ENCODE measurements at regions not wholly inside any gene's neighbourhood (a gene's known extent, or its start where the extent isn't known, plus 50 kb on each side); places are given as distances from the start of the nearest gene placed in this dataset.

DNA sequence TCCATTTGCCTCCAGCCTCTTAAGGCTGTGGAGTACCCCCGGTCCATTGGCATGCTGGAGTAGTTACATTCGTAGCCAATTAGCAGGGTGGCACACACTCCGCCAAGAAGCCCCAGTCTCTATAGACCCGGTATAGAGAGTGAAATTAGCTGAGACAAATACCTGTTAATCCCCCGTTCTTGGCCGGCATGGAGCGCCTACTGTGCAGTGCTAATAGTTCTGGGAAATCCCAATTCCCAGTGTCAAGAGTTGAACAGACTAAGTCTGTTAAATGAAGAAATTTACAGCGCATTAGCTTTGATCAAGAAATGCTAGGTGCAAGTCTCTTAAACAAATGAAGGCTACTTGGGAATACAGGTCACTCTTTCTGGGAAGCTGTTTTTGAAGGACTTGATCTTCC, 127.8 kb upstream of the ARX start:
- intact Hi-C loops (cut with micrococcal nuclease): loop anchor here (10.0 kb wide), 1 partner anchor 309 kb away; no protein-coding TSS in a partner anchor
- no peak overlapping the region for H3K9ac ChIP-seq (ENCODE audit: insufficient read depth, low read length, poor library complexity, severe bottlenecking)
- no peak overlapping the region for H3K4me3 Mint-ChIP-seq
- peaks cover 2 to 10% (median 9%) of the 10 kb centered on the region in 3 donors for H3K27me3 Mint-ChIP-seq (ENCODE audit: low read depth in 3 of 3)
- no peak overlapping the region for H3K27ac Mint-ChIP-seq
- H3K36me3 Mint-ChIP-seq: no peaks in the 10 kb centered on the region
- peaks cover 0 to 2% (median 0%) of the 10 kb centered on the region in 7 donors for H3K9me3 Mint-ChIP-seq
- H3K4me3 ChIP-seq (replicated peaks in 1 of 3; ENCODE audit: low read depth in 2 of 3, low read length in 3 of 3): no peak overlapping the region
- H2AFZ ChIP-seq (ENCODE audit: insufficient read depth, low read depth, low read length, poor library complexity, severe bottlenecking): no peak overlapping the region
- peaks cover 3 to 5% of the 10 kb centered on the region in 2 donors for H3K27me3 ChIP-seq (ENCODE audit: control insufficient read depth in 2 of 2, insufficient read depth in 2 of 2, low read length in 2 of 2)
- 95% methylated on average over 4 of the region's 8 CpGs for WGBS (ENCODE audit: insufficient coverage)
- H3K27ac ChIP-seq (ENCODE audit: low read depth in 1 of 2, low read length in 2 of 2): no peak overlapping the region
- no peaks in the 10 kb centered on the region for H4K20me1 ChIP-seq (ENCODE audit: insufficient read depth, low read length)
- DNase-seq: no peak
- H3K79me2 ChIP-seq (ENCODE audit: insufficient read depth, low read length): no peaks in the 10 kb centered on the region
- H3K4me2 ChIP-seq (replicated peaks; ENCODE audit: extremely low read depth, low read length, poor library complexity, severe bottlenecking): no peak overlapping the region
- peaks cover 2% of the 10 kb centered on the region for H3K4me1 Mint-ChIP-seq
- H3K36me3 ChIP-seq (replicated peaks in 1 of 2; ENCODE audit: control insufficient read depth in 1 of 2, insufficient read depth in 2 of 2, low read length in 2 of 2): no peaks in the 10 kb centered on the region
- no peaks in the 10 kb centered on the region for H3K4me1 ChIP-seq (ENCODE audit: control insufficient read depth in 1 of 2, insufficient read depth in 2 of 2, low read length in 2 of 2)
- no peaks in the 10 kb centered on the region for H3K9me3 ChIP-seq (replicated peaks in 1 of 2; ENCODE audit: control insufficient read depth in 1 of 2, insufficient read depth in 1 of 2, low read length in 2 of 2)
- TF ChIP-seq, protein P1, sequence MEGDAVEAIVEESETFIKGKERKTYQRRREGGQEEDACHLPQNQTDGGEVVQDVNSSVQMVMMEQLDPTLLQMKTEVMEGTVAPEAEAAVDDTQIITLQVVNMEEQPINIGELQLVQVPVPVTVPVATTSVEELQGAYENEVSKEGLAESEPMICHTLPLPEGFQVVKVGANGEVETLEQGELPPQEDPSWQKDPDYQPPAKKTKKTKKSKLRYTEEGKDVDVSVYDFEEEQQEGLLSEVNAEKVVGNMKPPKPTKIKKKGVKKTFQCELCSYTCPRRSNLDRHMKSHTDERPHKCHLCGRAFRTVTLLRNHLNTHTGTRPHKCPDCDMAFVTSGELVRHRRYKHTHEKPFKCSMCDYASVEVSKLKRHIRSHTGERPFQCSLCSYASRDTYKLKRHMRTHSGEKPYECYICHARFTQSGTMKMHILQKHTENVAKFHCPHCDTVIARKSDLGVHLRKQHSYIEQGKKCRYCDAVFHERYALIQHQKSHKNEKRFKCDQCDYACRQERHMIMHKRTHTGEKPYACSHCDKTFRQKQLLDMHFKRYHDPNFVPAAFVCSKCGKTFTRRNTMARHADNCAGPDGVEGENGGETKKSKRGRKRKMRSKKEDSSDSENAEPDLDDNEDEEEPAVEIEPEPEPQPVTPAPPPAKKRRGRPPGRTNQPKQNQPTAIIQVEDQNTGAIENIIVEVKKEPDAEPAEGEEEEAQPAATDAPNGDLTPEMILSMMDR (IDR thresholded peaks at IDR 0.05): no peak

DNA sequence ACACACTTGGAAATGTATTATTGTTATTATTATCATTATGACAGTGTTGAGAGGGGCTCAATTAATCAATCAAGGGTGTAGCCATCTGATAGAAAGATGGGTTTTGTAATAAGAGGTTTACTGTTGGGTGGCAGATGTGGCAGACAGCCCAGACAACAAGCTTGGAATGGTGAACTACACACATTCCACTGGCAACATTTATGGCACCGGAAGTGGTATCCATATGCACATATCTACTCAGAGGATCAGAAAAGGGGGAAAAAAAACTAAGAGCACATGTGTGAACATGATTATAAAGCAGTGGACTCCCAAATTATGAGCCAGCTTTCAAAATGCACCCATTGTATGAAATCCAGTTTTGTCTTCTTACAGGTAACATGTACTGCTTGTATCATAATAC, 125.9 kb upstream of the ARX start:
- TF ChIP-seq, protein P1 (IDR thresholded peaks at IDR 0.05): no peak
- H3K4me2 ChIP-seq (replicated peaks; ENCODE audit: extremely low read depth, low read length, poor library complexity, severe bottlenecking): no peak overlapping the region
- H3K36me3 Mint-ChIP-seq: no peaks in the 10 kb centered on the region
- H3K27ac Mint-ChIP-seq: no peak overlapping the region
- intact Hi-C loops (cut with micrococcal nuclease): loop anchor here (10.0 kb wide), 1 partner anchor 307 kb away; no protein-coding TSS in a partner anchor
- no peaks in the 10 kb centered on the region for H3K4me1 ChIP-seq (ENCODE audit: control insufficient read depth in 1 of 2, insufficient read depth in 2 of 2, low read length in 2 of 2)
- peaks cover 3 to 5% of the 10 kb centered on the region in 2 donors for H3K27me3 ChIP-seq (ENCODE audit: control insufficient read depth in 2 of 2, insufficient read depth in 2 of 2, low read length in 2 of 2)
- no peaks in the 10 kb centered on the region for H3K79me2 ChIP-seq (ENCODE audit: insufficient read depth, low read length)
- no peak overlapping the region for H3K4me3 ChIP-seq (replicated peaks in 1 of 3; ENCODE audit: low read depth in 2 of 3, low read length in 3 of 3)
- no peak overlapping the region for H2AFZ ChIP-seq (ENCODE audit: insufficient read depth, low read depth, low read length, poor library complexity, severe bottlenecking)
- DNase-seq: no peak
- no peak overlapping the region for H3K4me3 Mint-ChIP-seq
- H3K9ac ChIP-seq (ENCODE audit: insufficient read depth, low read length, poor library complexity, severe bottlenecking): no peak overlapping the region
- H3K36me3 ChIP-seq (replicated peaks in 1 of 2; ENCODE audit: control insufficient read depth in 1 of 2, insufficient read depth in 2 of 2, low read length in 2 of 2): no peaks in the 10 kb centered on the region
- H3K4me1 Mint-ChIP-seq: peaks cover 2% of the 10 kb centered on the region
- no CpG with 5 or more reads among the region's 1 CpG for WGBS (ENCODE audit: insufficient coverage)
- H4K20me1 ChIP-seq (ENCODE audit: insufficient read depth, low read length): no peaks in the 10 kb centered on the region
- no peak overlapping the region for H3K27ac ChIP-seq (ENCODE audit: low read depth in 1 of 2, low read length in 2 of 2)
- H3K27me3 Mint-ChIP-seq (ENCODE audit: low read depth in 3 of 3): peaks cover 2 to 18% (median 7%) of the 10 kb centered on the region in 3 donors
- no peaks in the 10 kb centered on the region for H3K9me3 ChIP-seq (replicated peaks in 1 of 2; ENCODE audit: control insufficient read depth in 1 of 2, insufficient read depth in 1 of 2, low read length in 2 of 2)
- peaks cover 0 to 2% (median 0%) of the 10 kb centered on the region in 7 donors for H3K9me3 Mint-ChIP-seq

Measured in CD14-positive monocyte (primary cell).